H1 (cell line): ENCODE measurements at regions not wholly inside any gene's neighbourhood (a gene's known extent, or its start where the extent isn't known, plus 50 kb on each side); places are given as distances from the start of the nearest gene placed in this dataset.

ENCODE experiments used
- ASH2L ChIP-seq: fragments of 200-600, 300-600 bp; sonication (generic); IDR thresholded peaks from one replicate; pipeline ENCODE4 v1.7.1; 2017; ENCODE audit warnings: low read length
- CBX8 ChIP-seq: fragments of 300-800, 300-1000 bp; sonication (generic); IDR thresholded peaks from 2 replicates; pipeline ENCODE4 v1.7.1; 2016; ENCODE audit warnings: low read depth, low read length, borderline replicate concordance
- CHD7 ChIP-seq: fragments of 300-600 bp; sonication (generic); IDR thresholded peaks from 2 replicates; pipeline ENCODE4 v1.7.1; 2012; ENCODE audit warnings: low read length, moderate library complexity, mild to moderate bottlenecking, inconsistent platforms; ENCODE audit not compliant: insufficient replicate concordance
- JUN ChIP-seq: IDR thresholded peaks from 2 replicates; pipeline ENCODE4 v1.6.1; 2011; ENCODE audit warnings: low read depth, mild to moderate bottlenecking, improper control_type of control experiment, low read length
- KDM1A ChIP-seq: fragments of 200-600, 300-600 bp; sonication (generic); IDR thresholded peaks from 2 replicates; pipeline ENCODE4 v1.7.1; 2016; ENCODE audit warnings: mild to moderate bottlenecking, low read length, borderline replicate concordance
- NANOG ChIP-seq: IDR thresholded peaks from 2 replicates; pipeline ENCODE4 v1.6.1; 2011; ENCODE audit warnings: low read length, low read depth, mild to moderate bottlenecking, inconsistent platforms; ENCODE audit not compliant: insufficient read depth, poor library complexity, severe bottlenecking
- SP2 ChIP-seq: IDR thresholded peaks from 2 replicates; pipeline ENCODE4 v1.6.1; 2012; ENCODE audit warnings: mild to moderate bottlenecking, low read length, inconsistent platforms
- SP4 ChIP-seq: IDR thresholded peaks from 2 replicates; pipeline ENCODE4 v1.6.1; 2012; ENCODE audit warnings: low read length, inconsistent platforms

DNA sequence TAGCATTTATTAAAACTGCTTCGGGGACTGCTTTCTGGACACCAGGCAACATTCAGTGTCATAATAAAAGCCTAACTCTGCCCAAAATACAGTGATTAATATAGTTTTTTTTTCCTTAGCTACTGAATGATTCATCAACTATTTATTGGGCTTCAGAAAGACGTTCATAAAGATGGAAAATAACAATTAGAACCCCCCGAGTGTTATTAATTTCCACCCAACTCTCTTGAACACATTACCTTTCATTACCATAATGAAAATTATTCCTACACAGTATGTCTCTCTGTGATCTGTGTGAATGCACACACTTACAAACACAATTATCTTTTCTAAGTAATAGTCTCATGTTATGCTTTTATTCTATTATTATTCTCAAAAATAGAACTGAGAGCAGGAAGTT is 473.0 kb downstream of the ADAMTS20 start (continued):
- no peak for TF ChIP-seq CHD7
- no peak for TF ChIP-seq SP2
- TF ChIP-seq KDM1A, result no peak
- TF ChIP-seq CBX8, result no peak
- TF ChIP-seq ASH2L, result no peak
- no peak for TF ChIP-seq SP4
- no peak for TF ChIP-seq JUN
- TF ChIP-seq NANOG, result no peak
